Right lobe of liver (tissue), 6 donors: ENCODE measurements at regions not wholly inside any gene's neighbourhood (a gene's known extent, or its start where the extent isn't known, plus 50 kb on each side); places are given as distances from the start of the nearest gene placed in this dataset.

Experiments
- ATAC-seq, 4 donors: fragments of 200-7000 bp; cut with Tn5 transposase; one replicate each; pipeline ENCODE4 v1.9.1; 2020; ENCODE audit warnings: mild to moderate bottlenecking in 4 of 4, moderate library complexity in 4 of 4
- DNase-seq, 3 donors: peaks; one replicate each; pipeline ENCODE4 v3.0.0-alpha.2; 2020
- H3K27ac ChIP-seq, 3 donors: fragments of 200-600 bp; one replicate each; pipeline ENCODE4 v1.8.0; 2022
- H3K27me3 ChIP-seq, 2 donors: fragments of 200-600 bp; one replicate each; pipeline ENCODE4 v1.8.0; 2022
- H3K36me3 ChIP-seq, 4 donors: fragments of 200-600 bp; sonication (generic) in 1 of 4; one replicate each; pipeline versions ENCODE4 v1.5.1 to v1.8.0; 2017 to 2022; ENCODE audit warnings: control low read depth in 1 of 4
- H3K4me1 ChIP-seq, 4 donors: fragments of 200-600 bp; sonication (generic) in 1 of 4; one replicate each; pipeline versions ENCODE4 v1.5.1 to v1.8.0; 2017 to 2022; ENCODE audit warnings: control low read depth in 1 of 4
- H3K4me3 ChIP-seq, 3 donors: fragments of 200-600 bp; one replicate each; pipeline ENCODE4 v1.8.0; 2022
- H3K9me3 ChIP-seq, 4 donors: fragments of 200-600 bp; sonication (generic) in 1 of 4; one replicate each; pipeline versions ENCODE4 v1.5.1 to v1.8.0; 2017 to 2022; ENCODE audit warnings: control low read depth in 1 of 4
- CTCF ChIP-seq, 4 donors: fragments of 200-600 bp in 3 of 4; fragments of 450-650 bp in 1 of 4; IDR thresholded peaks; one replicate each; pipeline versions ENCODE4 v1.5.1 to v1.8.0; 2016 to 2022; ENCODE audit warnings: antibody characterized with exemption in 4 of 4, mild to moderate bottlenecking in 2 of 4
- POLR2A ChIP-seq: fragments of 450-650 bp; IDR thresholded peaks from one replicate; pipeline ENCODE4 v1.6.1; 2017; ENCODE audit warnings: antibody characterized with exemption, mild to moderate bottlenecking
- WGBS: methylation state at CpG from one replicate; pipeline ENCODE4 v1.1.6; 2018; ENCODE audit warnings: low coverage, low lambda C conversion rate; ENCODE audit not compliant: insufficient coverage; ENCODE audit errors: missing lambda C conversion rate; 5-methylcytosine and 5-hydroxymethylcytosine counted together
- intact Hi-C, 2 donors: fragments of 100-400 bp; cut with DNase I; formaldehyde crosslinking; loops; one replicate each; pipeline versions ENCODE4 v1.11.2 to v1.14.1; 2022
- donor health status: DM: no; HTN: yes; CAD: no.
- donor health status: DM: no; HTN: no; CAD: no.
- donor health status: DM: no; HTN: no; CAD: no.
- donor health status: DM: no; HTN: yes; CAD: no.
- donor health status: DM: no; HTN: yes; CAD: no.

DNA sequence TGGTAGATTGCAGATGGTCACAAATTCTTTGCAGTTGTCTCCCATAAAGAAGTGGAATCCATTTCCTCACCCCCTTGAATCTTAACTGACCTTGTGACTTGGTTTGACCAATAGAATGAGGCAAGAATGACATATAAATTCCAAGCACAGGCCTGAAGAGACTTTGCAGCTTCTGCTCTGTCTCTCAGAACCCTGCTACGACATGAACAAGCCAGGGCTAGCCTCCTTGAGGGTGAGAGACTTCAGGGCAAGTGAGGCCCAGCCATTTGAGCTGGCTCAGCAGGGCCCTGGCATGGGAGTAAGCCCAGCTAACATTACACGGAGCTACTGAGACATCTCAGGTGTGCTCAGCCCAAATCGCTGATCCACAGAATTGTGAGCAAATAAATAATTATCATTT lies 216.3 kb upstream of the MAN1A1 start:
- Histone ChIP-seq H3K9me3 (no peaks in the 10 kb centered on the region), H3K36me3 (no peaks in the 10 kb centered on the region), H3K4me1 (no peaks in the 10 kb centered on the region), H3K27ac (no peak overlapping the region), H3K4me3 (no peak overlapping the region), H3K27me3 (no peaks in the 10 kb centered on the region)
- intact Hi-C loops, result no loop called here
- DNase-seq (no peak), ATAC-seq (no peak)
- WGBS, result 50% methylated on average over 1 of the region's 3 CpGs
- no peak for TF ChIP-seq POLR2A
- TF ChIP-seq CTCF (IDR thresholded peaks at IDR 0.05), result no peak

GRCh38 chr6:119562168-119562567 lies 212.6 kb upstream of the MAN1A1 start:
- no peak for DNase-seq
- intact Hi-C loops, result no loop called here
- H3K4me1 ChIP-seq, result no peaks in the 10 kb centered on the region

DNA sequence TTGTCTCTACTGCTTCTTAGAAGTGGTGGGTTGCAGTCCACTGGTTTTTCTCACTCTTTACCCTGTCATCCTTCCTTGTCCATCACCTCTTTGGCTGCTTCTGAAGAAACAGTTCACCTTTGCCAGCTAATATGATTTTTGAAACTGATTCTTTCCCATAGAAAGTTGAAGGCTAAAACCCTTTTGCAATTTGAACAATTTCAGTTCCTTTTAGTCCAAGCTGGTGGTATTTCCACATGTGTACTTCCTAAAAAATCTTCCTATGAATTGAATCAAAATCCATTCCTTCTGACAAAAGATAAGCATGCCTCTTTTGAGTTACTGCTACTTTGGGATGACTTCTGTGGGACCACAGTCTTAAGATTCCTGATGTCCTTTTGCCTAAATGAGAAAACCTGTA lies 210.0 kb upstream of the MAN1A1 start:
- Histone ChIP-seq H3K4me3 (no peak overlapping the region), H3K36me3 (no peaks in the 10 kb centered on the region), H3K27me3 (no peaks in the 10 kb centered on the region), H3K9me3 (no peaks in the 10 kb centered on the region), H3K27ac (no peak overlapping the region), H3K4me1 (no peaks in the 10 kb centered on the region)
- TF ChIP-seq CTCF (IDR thresholded peaks at IDR 0.05) (no peak), POLR2A (no peak)
- ATAC-seq (no peak), DNase-seq (no peak)
- intact Hi-C loops, result no loop called here

More at GRCh38 chr6:119562168-119562567, 212.6 kb upstream of the MAN1A1 start:
- no peak overlapping the region for H3K4me3 ChIP-seq
- no peak overlapping the region for H3K27ac ChIP-seq
- no peaks in the 10 kb centered on the region for H3K27me3 ChIP-seq
- H3K9me3 ChIP-seq, result no peaks in the 10 kb centered on the region
- ATAC-seq, result no peak
- no peaks in the 10 kb centered on the region for H3K36me3 ChIP-seq
- no peak for TF ChIP-seq CTCF (IDR thresholded peaks at IDR 0.05)
- no peak for TF ChIP-seq POLR2A

GRCh38 chr6:119557239-119557638 lies 207.7 kb upstream of the MAN1A1 start:
- intact Hi-C loops, result no loop called here
- TF ChIP-seq POLR2A (no peak), CTCF (IDR thresholded peaks at IDR 0.05) (no peak)
- no peaks in the 10 kb centered on the region for H3K4me1 ChIP-seq
- DNase-seq (no peak), ATAC-seq (no peak)
- H3K36me3 ChIP-seq, result no peaks in the 10 kb centered on the region
- WGBS, result 84% methylated on average over 5 of the region's 5 CpGs
- no peak overlapping the region for H3K27ac ChIP-seq
- H3K4me3 ChIP-seq, result no peak overlapping the region
- H3K9me3 ChIP-seq, result no peaks in the 10 kb centered on the region
- no peaks in the 10 kb centered on the region for H3K27me3 ChIP-seq

DNA sequence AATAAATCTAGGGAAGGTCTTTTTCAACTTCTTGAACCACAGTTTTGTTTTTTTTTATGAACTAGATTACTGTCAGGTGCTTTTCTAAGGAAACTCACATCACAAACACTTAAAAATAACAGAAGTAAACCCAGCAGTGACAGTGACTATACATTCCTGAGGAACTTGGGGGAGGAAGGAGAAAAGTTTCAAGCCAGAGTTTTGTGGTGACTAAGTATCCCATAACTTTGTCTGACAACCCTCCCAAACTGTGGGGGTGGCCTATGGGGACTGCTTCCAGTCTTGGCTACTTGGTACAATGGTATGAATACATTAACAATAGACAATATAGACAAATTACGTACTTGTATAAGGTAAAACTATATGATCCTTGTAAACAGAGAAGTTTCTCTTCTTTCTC lies 202.5 kb upstream of the MAN1A1 start:
- DNase-seq, result no peak
- Histone ChIP-seq H3K36me3 (no peaks in the 10 kb centered on the region), H3K27me3 (no peaks in the 10 kb centered on the region), H3K4me3 (no peak overlapping the region), H3K9me3 (no peaks in the 10 kb centered on the region), H3K4me1 (no peaks in the 10 kb centered on the region), H3K27ac (no peak overlapping the region)
- 100% methylated on average over 1 of the region's 1 CpG for WGBS
- intact Hi-C loops, result no loop called here
- no peak for ATAC-seq
- no peak for TF ChIP-seq CTCF (IDR thresholded peaks at IDR 0.05)
- TF ChIP-seq POLR2A, result no peak
